ENCODE measurements at regions not wholly inside any gene's neighbourhood (a gene's known extent, or its start where the extent isn't known, plus 50 kb on each side); places are given as distances from the start of the nearest gene placed in this dataset.
"Not testable (repeated sequence)": the region's sequence is repeated elsewhere in the genome, so short reads cannot be mapped to it uniquely, and the experiment has no call there.

- DNase-seq: no peak
- in situ Hi-C loops (cut with HindIII; ENCODE audit: low pct_ligation_motif_present, low pct_unique_long_range_greater_than_20kb, low sequenced_read_pairs): no loop called here
These were observed 1144.5 kb downstream of the HACE1 start for GRCh38 chr6:103715269-103715668.

DNA sequence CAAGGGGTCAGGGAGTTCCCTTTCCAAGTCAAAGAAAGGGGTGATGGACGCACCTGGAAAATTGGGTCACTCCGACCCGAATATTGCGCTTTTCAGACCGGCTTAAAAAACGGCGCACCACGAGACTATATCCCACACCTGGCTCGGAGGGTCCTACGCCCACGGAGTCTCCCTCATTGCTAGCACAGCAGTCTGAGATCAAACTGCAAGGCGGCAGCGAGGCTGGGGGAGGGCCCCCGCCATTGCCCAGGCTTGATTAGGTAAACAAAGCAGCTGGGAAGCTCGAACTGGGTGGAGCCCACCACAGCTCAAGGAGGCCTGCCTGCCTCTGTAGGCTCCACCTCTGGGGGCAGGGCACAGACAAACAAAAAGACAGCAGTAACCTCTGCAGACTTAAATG lies 1150.5 kb downstream of the HACE1 start:
- DNase-seq; in situ Hi-C loops (cut with HindIII; ENCODE audit: low pct_ligation_motif_present, low pct_unique_long_range_greater_than_20kb, low sequenced_read_pairs): not testable (repeated sequence)

DNA sequence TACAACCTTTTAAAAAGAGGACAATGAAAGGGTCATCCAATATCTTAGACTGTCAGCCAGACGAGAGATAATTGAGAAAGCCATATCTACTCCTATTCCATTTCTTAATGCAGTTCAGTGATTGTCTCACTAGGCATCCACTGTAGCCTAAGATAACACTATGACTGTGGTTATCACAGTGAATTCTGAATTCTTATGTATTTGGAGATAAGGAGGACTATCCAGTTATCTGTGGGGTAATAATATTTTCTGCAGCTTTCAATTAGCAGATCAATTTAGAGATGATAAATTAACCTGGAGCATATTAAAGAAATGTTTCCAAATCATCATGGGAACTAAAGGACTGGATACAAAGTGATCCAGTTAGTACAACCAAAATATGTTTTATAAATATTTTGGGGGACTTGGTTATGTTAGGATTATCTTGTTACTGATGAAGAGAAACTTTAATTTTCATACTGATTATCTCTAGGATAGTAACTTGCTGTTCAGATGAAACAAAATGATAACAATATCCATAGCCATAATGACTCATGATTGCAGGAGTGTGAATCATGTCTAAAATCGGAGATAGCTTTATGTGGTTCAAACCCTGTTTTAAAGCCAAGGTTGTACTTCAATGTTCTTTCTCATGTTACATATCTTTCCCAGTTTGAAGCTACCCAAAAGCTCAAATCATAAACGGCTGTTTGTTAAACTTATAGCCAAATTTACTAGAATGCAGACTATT lies 1152.0 kb downstream of the HACE1 start:
- in situ Hi-C loops (cut with HindIII; ENCODE audit: low pct_ligation_motif_present, low pct_unique_long_range_greater_than_20kb, low sequenced_read_pairs): no loop called here

DNA sequence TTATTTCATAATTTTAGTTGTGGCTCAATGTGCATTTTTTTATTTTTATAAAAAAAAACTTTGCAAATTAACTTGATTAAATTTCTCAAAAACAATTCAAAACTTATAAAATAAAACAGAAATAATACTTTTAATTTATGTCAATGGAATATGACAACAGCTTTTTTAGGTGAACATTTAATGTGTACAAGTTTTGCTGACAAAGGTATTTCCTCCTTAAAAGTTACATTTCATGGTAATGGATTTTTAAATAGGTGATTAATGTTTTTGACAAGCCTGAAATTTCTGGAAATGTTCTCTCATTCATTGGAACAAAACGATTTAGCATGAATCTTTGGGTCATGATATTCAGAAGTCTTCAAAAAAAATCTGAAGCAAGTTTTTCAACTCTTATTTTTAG lies 1160.0 kb downstream of the HACE1 start:
- in situ Hi-C loops (cut with HindIII; ENCODE audit: low pct_ligation_motif_present, low pct_unique_long_range_greater_than_20kb, low sequenced_read_pairs): no loop called here

More for the DNA sequence above, 1152.0 kb downstream of the HACE1 start:
- DNase-seq: no peak

DNA sequence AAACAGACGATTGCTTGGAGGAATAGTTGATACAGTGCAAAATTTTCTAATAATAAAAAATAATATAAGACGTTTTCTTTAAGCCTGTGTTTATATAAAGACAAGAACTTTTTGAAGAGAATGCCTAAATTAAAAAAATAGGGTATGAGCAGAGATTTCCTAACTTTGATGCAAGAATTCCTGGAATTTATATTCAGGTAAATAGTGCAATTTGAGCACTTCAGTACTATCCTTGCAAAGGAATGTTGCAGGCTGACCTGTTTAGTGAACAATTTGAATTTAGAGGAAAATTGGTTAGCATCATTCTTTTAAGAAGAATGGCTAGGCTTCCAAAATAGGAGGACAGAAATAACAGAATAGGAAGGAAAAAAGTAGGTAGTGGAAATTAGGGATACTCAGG lies 1172.3 kb downstream of the HACE1 start:
- DNase-seq: no peak
- in situ Hi-C loops (cut with HindIII; ENCODE audit: low pct_ligation_motif_present, low pct_unique_long_range_greater_than_20kb, low sequenced_read_pairs): no loop called here

More for the DNA sequence above, 1160.0 kb downstream of the HACE1 start:
- no peak for DNase-seq

DNA sequence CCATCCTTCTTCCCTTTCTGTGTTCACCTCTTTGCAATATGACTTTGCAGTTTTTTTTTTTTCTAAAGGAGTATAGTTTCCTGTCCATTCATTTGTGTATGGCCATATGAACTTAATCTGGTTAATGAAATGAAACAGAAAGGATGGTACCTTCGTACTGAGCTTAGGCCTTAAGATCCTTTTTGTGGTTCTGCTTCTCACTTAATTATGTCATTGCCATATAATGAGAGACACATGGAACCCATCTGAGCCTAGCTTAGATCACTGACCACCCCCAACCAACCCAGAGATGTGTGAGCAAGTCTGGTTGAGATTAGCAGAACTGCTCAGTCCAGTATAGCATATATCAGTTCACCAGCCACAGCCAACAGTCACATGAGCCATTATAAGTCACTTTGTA lies 1179.6 kb downstream of the HACE1 start:
- in situ Hi-C loops (cut with HindIII; ENCODE audit: low pct_ligation_motif_present, low pct_unique_long_range_greater_than_20kb, low sequenced_read_pairs): no loop called here
- DNase-seq: no peak

GRCh38 chr6:103677290-103677689 lies 1182.4 kb downstream of the HACE1 start:
- in situ Hi-C loops (cut with HindIII; ENCODE audit: low pct_ligation_motif_present, low pct_unique_long_range_greater_than_20kb, low sequenced_read_pairs): no loop called here
- no peak for DNase-seq

DNA sequence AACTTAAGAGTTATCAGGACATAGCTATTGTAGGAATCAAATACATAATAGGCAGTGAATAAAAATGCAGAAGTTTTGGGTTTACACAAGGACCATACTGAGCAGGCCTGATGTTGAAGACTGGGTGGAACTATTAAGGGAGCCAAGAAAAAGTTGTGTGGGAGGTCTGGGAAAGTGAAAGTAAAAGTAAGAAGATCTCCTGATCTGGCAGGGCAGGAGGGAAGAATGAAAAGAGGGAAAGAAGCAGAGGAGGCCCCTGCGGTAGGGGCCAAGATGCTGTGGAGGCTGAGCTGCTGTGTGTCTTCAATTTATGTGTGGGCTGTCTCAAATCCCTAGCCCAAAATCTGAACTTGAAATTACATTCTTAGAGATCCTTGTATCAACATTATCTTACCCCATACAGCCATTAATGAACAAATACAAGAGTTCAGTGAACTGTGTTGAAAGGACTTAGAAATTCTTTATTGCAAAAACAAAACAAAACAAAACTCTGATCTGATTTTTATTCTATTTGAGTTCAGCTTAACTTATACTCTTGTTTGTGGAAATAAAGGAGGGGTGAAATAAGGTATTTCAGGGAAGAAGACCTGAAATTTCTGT lies 1183.8 kb downstream of the HACE1 start:
- DNase-seq: peak; percentile 25
- in situ Hi-C loops (cut with HindIII; ENCODE audit: low pct_ligation_motif_present, low pct_unique_long_range_greater_than_20kb, low sequenced_read_pairs): no loop called here

GRCh38 chr6:103674790-103675189 lies 1184.9 kb downstream of the HACE1 start:
- in situ Hi-C loops (cut with HindIII; ENCODE audit: low pct_ligation_motif_present, low pct_unique_long_range_greater_than_20kb, low sequenced_read_pairs): no loop called here
- DNase-seq: no peak

DNA sequence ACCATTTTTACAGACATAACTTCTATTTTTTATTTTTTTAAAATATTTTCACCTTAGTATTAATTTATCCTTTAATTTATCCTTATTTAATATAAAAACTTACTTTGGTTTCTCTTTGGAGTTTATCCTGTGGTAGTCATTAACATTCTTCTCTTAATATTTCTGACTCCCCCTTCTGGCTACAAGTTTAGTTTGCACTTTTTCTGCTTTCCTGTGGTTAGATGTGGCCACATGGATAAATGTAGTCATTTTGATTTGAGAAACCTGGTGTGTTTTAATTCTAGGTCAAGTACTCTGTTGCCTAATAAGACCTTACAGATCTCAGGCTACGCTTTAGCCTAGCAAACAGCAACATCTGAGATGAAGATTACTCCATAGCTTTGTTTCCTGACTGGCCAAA lies 1187.5 kb downstream of the HACE1 start:
- DNase-seq: peak; percentile 26
- in situ Hi-C loops (cut with HindIII; ENCODE audit: low pct_ligation_motif_present, low pct_unique_long_range_greater_than_20kb, low sequenced_read_pairs): no loop called here

- in situ Hi-C loops (cut with HindIII; ENCODE audit: low pct_ligation_motif_present, low pct_unique_long_range_greater_than_20kb, low sequenced_read_pairs): no loop called here
- DNase-seq: no peak
These were observed 1230.1 kb downstream of the HACE1 start for GRCh38 chr6:103629613-103630012.

- in situ Hi-C loops (cut with HindIII; ENCODE audit: low pct_ligation_motif_present, low pct_unique_long_range_greater_than_20kb, low sequenced_read_pairs): no loop called here
- DNase-seq: no peak
These were observed 1242.1 kb downstream of the HACE1 start for GRCh38 chr6:103617642-103618041.

- no peak for DNase-seq
- in situ Hi-C loops (cut with HindIII; ENCODE audit: low pct_ligation_motif_present, low pct_unique_long_range_greater_than_20kb, low sequenced_read_pairs): no loop called here
These were observed 1272.0 kb downstream of the HACE1 start for GRCh38 chr6:103587722-103588121.

GRCh38 chr6:103578115-103578514 lies 1281.6 kb downstream of the HACE1 start:
- in situ Hi-C loops (cut with HindIII; ENCODE audit: low pct_ligation_motif_present, low pct_unique_long_range_greater_than_20kb, low sequenced_read_pairs): no loop called here
- no peak for DNase-seq

DNA sequence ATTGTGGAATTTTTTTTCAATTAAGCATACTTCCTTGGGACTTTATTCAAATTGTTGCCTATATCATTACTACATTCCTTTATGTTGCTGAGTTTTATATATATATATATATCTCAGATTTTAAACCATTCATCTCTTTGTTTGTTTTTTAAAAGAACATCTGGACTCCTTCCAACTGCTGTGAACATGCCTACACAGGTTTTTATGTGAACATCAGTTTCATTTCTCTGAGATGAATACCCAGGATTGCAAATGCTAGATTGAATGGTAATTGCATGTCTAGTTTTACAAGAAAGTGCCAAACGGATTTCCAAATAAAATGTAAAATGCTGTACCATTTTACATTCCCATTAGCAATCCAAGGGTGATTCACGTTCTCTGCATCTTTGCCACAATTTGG lies 1289.3 kb downstream of the HACE1 start:
- in situ Hi-C loops (cut with HindIII; ENCODE audit: low pct_ligation_motif_present, low pct_unique_long_range_greater_than_20kb, low sequenced_read_pairs): no loop called here
- no peak for DNase-seq

DNA sequence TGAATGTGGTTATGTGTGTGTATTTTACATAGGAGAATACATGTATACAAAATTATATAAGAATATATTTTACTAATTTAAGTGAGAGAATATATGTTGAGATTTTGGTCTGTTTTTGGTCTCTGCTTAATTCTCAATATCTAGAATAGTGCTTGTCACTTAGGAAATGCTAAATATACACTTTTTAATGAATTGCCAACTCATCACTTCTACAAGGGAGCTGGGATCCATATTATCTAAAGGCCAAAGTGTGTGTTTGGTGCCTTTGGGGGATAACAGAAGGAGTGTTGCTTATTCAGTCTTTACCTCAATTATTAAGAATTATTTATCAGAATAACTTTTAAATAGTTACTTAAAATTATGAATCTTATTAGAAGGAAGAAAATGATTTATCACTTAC lies 1304.8 kb downstream of the HACE1 start:
- DNase-seq: no peak
- in situ Hi-C loops (cut with HindIII; ENCODE audit: low pct_ligation_motif_present, low pct_unique_long_range_greater_than_20kb, low sequenced_read_pairs): no loop called here

GRCh38 chr6:103538381-103538780 lies 1321.3 kb downstream of the HACE1 start:
- in situ Hi-C loops (cut with HindIII; ENCODE audit: low pct_ligation_motif_present, low pct_unique_long_range_greater_than_20kb, low sequenced_read_pairs): no loop called here
- DNase-seq: no peak

- in situ Hi-C loops (cut with HindIII; ENCODE audit: low pct_ligation_motif_present, low pct_unique_long_range_greater_than_20kb, low sequenced_read_pairs): no loop called here
- DNase-seq: no peak
These were observed 1324.9 kb downstream of the HACE1 start for GRCh38 chr6:103534814-103535213.

- in situ Hi-C loops (cut with HindIII; ENCODE audit: low pct_ligation_motif_present, low pct_unique_long_range_greater_than_20kb, low sequenced_read_pairs): no loop called here
- DNase-seq: no peak
These were observed 1325.6 kb downstream of the HACE1 start for GRCh38 chr6:103534095-103534494.

GRCh38 chr6:103522045-103522444 lies 1337.7 kb downstream of the HACE1 start:
- in situ Hi-C loops (cut with HindIII; ENCODE audit: low pct_ligation_motif_present, low pct_unique_long_range_greater_than_20kb, low sequenced_read_pairs): no loop called here

More at GRCh38 chr6:103522045-103522444, 1337.7 kb downstream of the HACE1 start:
- DNase-seq: no peak
